HepG2 (cell line): ENCODE measurements at regions not wholly inside any gene's neighbourhood (a gene's known extent, or its start where the extent isn't known, plus 50 kb on each side); places are given as distances from the start of the nearest gene placed in this dataset.

Experiments used
- ATAC-seq: fragments of 200-7000 bp; cut with Tn5 transposase; 3 replicates; pipeline ENCODE4 v1.9.1; 2020; ENCODE audit warnings: mild to moderate bottlenecking, moderate library complexity
- BruUV-seq: library from RNA; stranded (reverse); fragments of 400-500 nt; replicated peaks from 2 replicates; lab custom pipeline; 2021; lab: Mats Ljungman, UMichigan
- CTCF ChIA-PET: fragments of 300-600 bp; formaldehyde crosslinking; extraction: SDS; loops from one replicate; lab custom pipeline; 2021; ENCODE audit warnings: low total read pairs, inconsistent platforms, low intra/inter-chr PET ratio; lab: Yijun Ruan, JAX
- POLR2A ChIA-PET: fragments of 350-600 bp; sonication (Branson Sonifier 250); formaldehyde crosslinking; loops from one replicate; lab custom pipeline; 2020; ENCODE audit warnings: antibody characterized with exemption, inconsistent platforms; lab: Yijun Ruan, JAX
- DNase-seq: peaks from one replicate; pipeline ENCODE4 v3.0.0-alpha.2; 2015; ENCODE audit warnings: low spot score
- FAIRE-seq: peaks from 3 replicates; lab custom pipeline; 2011; peaks lifted over from hg19 to GRCh38; lab: Jason Lieb, UNC
- H2AFZ ChIP-seq: one replicate; pipeline ENCODE4 v1.6.1; 2011; ENCODE audit warnings: low read length, inconsistent platforms
- H3K27ac ChIP-seq: fragments of 300-600 bp; 3 replicates; pipeline ENCODE4 v1.8.0; 2011; ENCODE audit warnings: mixed run types, mild to moderate bottlenecking, mixed read lengths, low read length, inconsistent platforms; ENCODE audit not compliant: insufficient read depth; ENCODE audit errors: extremely low read length
- H3K27me3 ChIP-seq, 2 experiments: fragments of 200-600 bp in 1 of 2; 2 replicates in 1 of 2; 3 replicates in 1 of 2; pipeline versions ENCODE4 v1.6.0 to v1.8.0; 2011; ENCODE audit warnings: low read length in 2 of 2, mild to moderate bottlenecking in 2 of 2, moderate library complexity in 2 of 2, inconsistent platforms in 1 of 2; ENCODE audit not compliant: insufficient read depth in 2 of 2, control insufficient read depth in 1 of 2
- H3K36me3 ChIP-seq, 2 experiments: fragments of 200-600 bp in 1 of 2; replicated peaks in 1 of 2; 2 replicates in 1 of 2; 3 replicates in 1 of 2; pipeline versions ENCODE4 v1.5.1 to v1.8.0; 2011; ENCODE audit warnings: low read length in 2 of 2, inconsistent platforms in 1 of 2; ENCODE audit not compliant: insufficient read depth in 2 of 2, control insufficient read depth in 1 of 2
- H3K4me1 ChIP-seq: 2 replicates; pipeline ENCODE4 v1.5.1; 2012; ENCODE audit warnings: low read length, inconsistent platforms; ENCODE audit not compliant: insufficient read depth
- H3K4me2 ChIP-seq: 2 replicates; pipeline ENCODE4 v1.6.0; 2011; ENCODE audit warnings: low read depth, low read length, inconsistent platforms
- H3K4me3 ChIP-seq, 3 experiments: fragments of 200-600 bp in 1 of 3; sonication (generic), shearing (Covaris generic) in 1 of 3; replicated peaks in 1 of 3; 2 replicates each; pipeline ENCODE4 v1.5.1; 2011 to 2016; ENCODE audit warnings: low read length in 3 of 3, inconsistent platforms in 2 of 3, low read depth in 2 of 3, mild to moderate bottlenecking in 2 of 3, control low read depth in 1 of 3, mixed read lengths in 1 of 3; ENCODE audit not compliant: insufficient read depth in 1 of 3
- H3K79me2 ChIP-seq: one replicate; pipeline ENCODE4 v1.6.1; 2011; ENCODE audit warnings: low read length, inconsistent platforms; ENCODE audit not compliant: insufficient read depth
- H3K9ac ChIP-seq: 2 replicates; pipeline ENCODE4 v1.6.0; 2011; ENCODE audit warnings: mild to moderate bottlenecking, low read depth, low read length, inconsistent platforms; ENCODE audit not compliant: insufficient read depth
- H3K9me3 ChIP-seq: 2 replicates; pipeline ENCODE4 v1.5.1; 2012; ENCODE audit warnings: mild to moderate bottlenecking, low read length
- H4K20me1 ChIP-seq: 2 replicates; pipeline ENCODE4 v1.6.0; 2011; ENCODE audit warnings: inconsistent platforms, mild to moderate bottlenecking, low read length, moderate library complexity; ENCODE audit not compliant: insufficient read depth
- FIP1L1 ChIP-seq: fragments of 200-400 bp; formaldehyde crosslinking; IDR thresholded peaks from 2 replicates; pipeline ENCODE4 v1.6.1; 2018; ENCODE audit warnings: low read depth, mild to moderate bottlenecking, low read length, moderate library complexity, borderline replicate concordance; ENCODE audit not compliant: insufficient read depth
- GLI4 ChIP-seq: sonication (generic); formaldehyde crosslinking; IDR thresholded peaks from 2 replicates; pipeline ENCODE4 v1.5.1; 2020; ENCODE audit warnings: missing genetic modification reagents, mild to moderate bottlenecking, moderate library complexity, borderline replicate concordance
- HINFP ChIP-seq: sonication (generic); formaldehyde crosslinking; IDR thresholded peaks from 2 replicates; pipeline ENCODE4 v1.4.0; 2020; ENCODE audit warnings: low read depth, mild to moderate bottlenecking, missing genetic modification reagents
- IKZF1 ChIP-seq: fragments of 450-650 bp; IDR thresholded peaks from 2 replicates; pipeline ENCODE4 v1.7.1; 2016
- LBX2 ChIP-seq: sonication (generic); formaldehyde crosslinking; IDR thresholded peaks from 2 replicates; pipeline ENCODE4 v1.5.0; 2020; ENCODE audit warnings: missing genetic modification reagents, mild to moderate bottlenecking, borderline replicate concordance
- PCBP2 ChIP-seq: fragments of 200-400 bp; formaldehyde crosslinking; optimal IDR thresholded peaks from 2 replicates; pipeline ENCODE3; 2018; ENCODE audit warnings: low read length, low read depth; ENCODE audit not compliant: poor library complexity, severe bottlenecking
- RARG ChIP-seq: sonication (generic); formaldehyde crosslinking; IDR thresholded peaks from 2 replicates; pipeline ENCODE4 v1.4.0; 2020; ENCODE audit warnings: low read depth, mild to moderate bottlenecking, missing genetic modification reagents
- SRSF4 ChIP-seq: fragments of 200-400 bp; formaldehyde crosslinking; IDR thresholded peaks from one replicate; pipeline ENCODE4 v1.6.1; 2018; ENCODE audit warnings: mild to moderate bottlenecking, low read depth, low read length, moderate library complexity; ENCODE audit not compliant: poor library complexity, severe bottlenecking
- ZNF34 ChIP-seq: sonication (generic); formaldehyde crosslinking; IDR thresholded peaks from 2 replicates; pipeline ENCODE4 v1.4.0; 2020; ENCODE audit warnings: mild to moderate bottlenecking, missing genetic modification reagents, borderline replicate concordance
- ZNF468 ChIP-seq: sonication (generic); formaldehyde crosslinking; IDR thresholded peaks from 2 replicates; pipeline ENCODE4 v1.8.0; 2022; ENCODE audit warnings: mild to moderate bottlenecking, moderate library complexity, missing genetic modification reagents
- WGBS: methylation state at CpG from one replicate; pipeline ENCODE4 v1.1.6; 2017; ENCODE audit warnings: low lambda C conversion rate; 5-methylcytosine and 5-hydroxymethylcytosine counted together
- in situ Hi-C: cut with HindIII; loops from 2 replicates; pipeline ENCODE4 v1.10.0; 2017; ENCODE audit warnings: low pct_unique_long_range_greater_than_20kb; ENCODE audit not compliant: extremely low pct_ligation_motif_present
- intact Hi-C: fragments of 100-400 bp; cut with micrococcal nuclease; formaldehyde crosslinking; loops from one replicate; pipeline ENCODE4 v1.10.0; 2022; ENCODE audit not compliant: unreplicated experiment

GRCh38 chr16:86287664-86288201, 222.6 kb upstream of the FOXF1 start:
- no peaks in the 10 kb centered on the region for H3K9me3 ChIP-seq
- H3K4me1 ChIP-seq, result no peaks in the 10 kb centered on the region
- no peaks in the 10 kb centered on the region for H3K79me2 ChIP-seq
- DNase-seq, result no peak
- BruUV-seq, result no TSS peak
- WGBS, result 5% methylated on average over 8 of the region's 8 CpGs
- in situ Hi-C loops (no loop called here), intact Hi-C loops (no loop called here)
- no peak for TF ChIP-seq IKZF1
- no peak for TF ChIP-seq SRSF4
- no peak for TF ChIP-seq ZNF468
- no peak for TF ChIP-seq ZNF34 (CRISPR knock-in tag)
- no peak for TF ChIP-seq FIP1L1
- TF ChIP-seq PCBP2, result no peak
- TF ChIP-seq HINFP, result no peak
- no peak for TF ChIP-seq LBX2 (CRISPR knock-in tag)
- no peak for TF ChIP-seq GLI4 (CRISPR knock-in tag)
- no peak for TF ChIP-seq RARG
- H3K4me3 ChIP-seq, result no peak overlapping the region
- H2AFZ ChIP-seq, result no peak overlapping the region
- no peak for FAIRE-seq
- no peak overlapping the region for H3K4me2 ChIP-seq
- ChIA-PET CTCF (no interaction called here), POLR2A (no interaction called here)
- H3K36me3 ChIP-seq, result no peaks in the 10 kb centered on the region
- H3K27me3 ChIP-seq, result peaks cover 5 to 87% of the 10 kb centered on the region in 2 experiments
- no peak overlapping the region for H3K9ac ChIP-seq
- no peaks in the 10 kb centered on the region; the same call in 1 of the 2 replicates for H4K20me1 ChIP-seq
- H3K27ac ChIP-seq, result no peak overlapping the region
- ATAC-seq, result no peak
